Esophagus muscularis mucosa (tissue), 4 donors: ENCODE measurements at regions not wholly inside any gene's neighbourhood (a gene's known extent, or its start where the extent isn't known, plus 50 kb on each side); places are given as distances from the start of the nearest gene placed in this dataset.
"Not testable (repeated sequence)": the region's sequence is repeated elsewhere in the genome, so short reads cannot be mapped to it uniquely, and the experiment has no call there.

ENCODE experiments used
- DNase-seq: peaks from one replicate; pipeline ENCODE4 v3.0.0-alpha.2; 2017; ENCODE audit errors: extremely low spot score
- H3K27ac ChIP-seq, 4 donors: fragments of 200-600 bp; sonication (generic); replicated peaks in 1 of 4; 1 replicate in 3 of 4; 2 replicates in 1 of 4; pipeline ENCODE4 v1.5.1; 2016 to 2019; ENCODE audit warnings: mild to moderate bottlenecking in 1 of 4
- H3K27me3 ChIP-seq, 4 donors: fragments of 200-600 bp; sonication (generic); one replicate each; pipeline versions ENCODE4 v1.5.1 to v1.6.0; 2016 to 2019
- H3K36me3 ChIP-seq, 4 donors: fragments of 200-600 bp; sonication (generic); one replicate each; pipeline ENCODE4 v1.5.1; 2016 to 2019
- H3K4me1 ChIP-seq, 4 donors: fragments of 200-600 bp; sonication (generic); one replicate each; pipeline ENCODE4 v1.5.1; 2016 to 2019
- H3K4me3 ChIP-seq, 4 donors: fragments of 200-600 bp; sonication (generic); 1 replicate in 2 of 4; 2 replicates in 2 of 4; pipeline ENCODE4 v1.5.1; 2016 to 2019; ENCODE audit warnings: mild to moderate bottlenecking in 4 of 4, moderate library complexity in 1 of 4
- H3K9me3 ChIP-seq, 4 donors: fragments of 200-600 bp; sonication (generic); 1 replicate in 3 of 4; 2 replicates in 1 of 4; pipeline ENCODE4 v1.5.1; 2016 to 2019
- EP300 ChIP-seq: sonication (generic); formaldehyde crosslinking; IDR thresholded peaks from one replicate; pipeline ENCODE4 v1.6.1; 2017; ENCODE audit warnings: antibody characterized with exemption
- POLR2A ChIP-seq: fragments of 450-650 bp; IDR thresholded peaks from one replicate; pipeline ENCODE4 v1.6.1; 2017; ENCODE audit warnings: antibody characterized with exemption, moderate library complexity, mild to moderate bottlenecking, low read depth
- POLR2AphosphoS5 ChIP-seq, 2 donors: sonication (generic); formaldehyde crosslinking; IDR thresholded peaks; one replicate each; pipeline ENCODE4 v1.6.1; 2017; ENCODE audit warnings: antibody characterized with exemption in 2 of 2
- WGBS: methylation state at CpG from one replicate; pipeline ENCODE4 v1.1.5; 2018; 5-methylcytosine and 5-hydroxymethylcytosine counted together
- intact Hi-C: fragments of 100-400 bp; cut with DNase I; formaldehyde crosslinking; loops from one replicate; pipeline ENCODE4 v1.15.1; 2023
- TF ChIP-seq, protein P1 (sequence below), 3 experiments: fragments of 200-600 bp in 2 of 3; fragments of 450-650 bp in 1 of 3; sonication (generic) in 2 of 3; IDR thresholded peaks; one replicate each; pipeline ENCODE4 v1.5.1; 2017 to 2019; ENCODE audit warnings: antibody characterized with exemption in 3 of 3, mild to moderate bottlenecking in 2 of 3, moderate library complexity in 1 of 3

- peaks cover 0 to 37% (median 17%) of the 10 kb centered on the region in 4 donors for H3K9me3 ChIP-seq
- no peak for TF ChIP-seq POLR2A
- TF ChIP-seq, protein P1, sequence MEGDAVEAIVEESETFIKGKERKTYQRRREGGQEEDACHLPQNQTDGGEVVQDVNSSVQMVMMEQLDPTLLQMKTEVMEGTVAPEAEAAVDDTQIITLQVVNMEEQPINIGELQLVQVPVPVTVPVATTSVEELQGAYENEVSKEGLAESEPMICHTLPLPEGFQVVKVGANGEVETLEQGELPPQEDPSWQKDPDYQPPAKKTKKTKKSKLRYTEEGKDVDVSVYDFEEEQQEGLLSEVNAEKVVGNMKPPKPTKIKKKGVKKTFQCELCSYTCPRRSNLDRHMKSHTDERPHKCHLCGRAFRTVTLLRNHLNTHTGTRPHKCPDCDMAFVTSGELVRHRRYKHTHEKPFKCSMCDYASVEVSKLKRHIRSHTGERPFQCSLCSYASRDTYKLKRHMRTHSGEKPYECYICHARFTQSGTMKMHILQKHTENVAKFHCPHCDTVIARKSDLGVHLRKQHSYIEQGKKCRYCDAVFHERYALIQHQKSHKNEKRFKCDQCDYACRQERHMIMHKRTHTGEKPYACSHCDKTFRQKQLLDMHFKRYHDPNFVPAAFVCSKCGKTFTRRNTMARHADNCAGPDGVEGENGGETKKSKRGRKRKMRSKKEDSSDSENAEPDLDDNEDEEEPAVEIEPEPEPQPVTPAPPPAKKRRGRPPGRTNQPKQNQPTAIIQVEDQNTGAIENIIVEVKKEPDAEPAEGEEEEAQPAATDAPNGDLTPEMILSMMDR (IDR thresholded peaks at IDR 0.05) = no peak
- WGBS = 91% methylated on average over 2 of the region's 2 CpGs
Measured at GRCh38 chr6:78746457-78746856, 120.9 kb upstream of the IRAK1BP1 start.

DNA sequence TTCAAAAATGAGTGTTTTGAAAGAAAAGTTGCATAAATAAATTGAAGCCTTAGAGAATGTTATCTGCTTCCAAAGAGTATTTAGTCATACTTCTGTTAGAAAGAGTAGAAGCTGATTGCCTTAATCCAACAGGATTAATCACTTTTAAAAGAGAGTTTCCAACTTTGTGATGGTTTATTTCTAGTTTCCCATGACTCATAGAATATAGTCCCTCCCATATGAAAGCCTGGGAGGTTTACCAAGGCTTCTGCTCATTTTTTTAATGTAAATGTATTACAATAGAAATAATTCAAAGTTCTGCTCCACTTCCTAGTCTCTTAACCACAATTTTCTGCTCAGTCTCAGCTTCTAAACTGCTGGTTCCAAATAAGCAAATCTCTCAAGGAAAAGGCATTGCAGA is 118.0 kb upstream of the IRAK1BP1 start:
- Histone ChIP-seq H3K27me3 (no peaks in the 10 kb centered on the region), H3K27ac (no peak overlapping the region), H3K9me3 (peaks cover 0 to 20% (median 4%) of the 10 kb centered on the region in 4 donors), H3K4me1 (no peaks in the 10 kb centered on the region), H3K36me3 (no peaks in the 10 kb centered on the region), H3K4me3 (no peak overlapping the region)
- no peak for DNase-seq
- intact Hi-C loops = no loop called here
- TF ChIP-seq POLR2AphosphoS5 (IDR thresholded peaks at IDR 0.05) (no peak), POLR2A (no peak), EP300 (no peak)
- TF ChIP-seq, protein P1 (IDR thresholded peaks at IDR 0.05) = no peak

More at GRCh38 chr6:78746457-78746856, 120.9 kb upstream of the IRAK1BP1 start:
- H3K4me3 ChIP-seq = no peak overlapping the region
- no peaks in the 10 kb centered on the region for H3K36me3 ChIP-seq
- no peak overlapping the region for H3K27ac ChIP-seq
- no peaks in the 10 kb centered on the region for H3K4me1 ChIP-seq
- intact Hi-C loops = no loop called here
- H3K27me3 ChIP-seq = no peaks in the 10 kb centered on the region
- no peak for DNase-seq

- H3K4me3 ChIP-seq, DNase-seq, H3K9me3 ChIP-seq, H3K27ac ChIP-seq, H3K27me3 ChIP-seq, H3K36me3 ChIP-seq, H3K4me1 ChIP-seq, intact Hi-C loops: not testable (repeated sequence)
- 84% methylated on average over 13 of the region's 13 CpGs for WGBS
Measured at GRCh38 chr6:78758297-78758798, 109.0 kb upstream of the IRAK1BP1 start.

GRCh38 chr6:78768271-78768670 is 99.1 kb upstream of the IRAK1BP1 start:
- Histone ChIP-seq H3K36me3 (no peaks in the 10 kb centered on the region), H3K27ac (no peak overlapping the region), H3K4me3 (no peak overlapping the region), H3K4me1 (no peaks in the 10 kb centered on the region), H3K9me3 (no peaks in the 10 kb centered on the region), H3K27me3 (no peaks in the 10 kb centered on the region)
- no peak for DNase-seq
- TF ChIP-seq EP300 = no peak
- no peak for TF ChIP-seq POLR2AphosphoS5 (IDR thresholded peaks at IDR 0.05)
- no peak for TF ChIP-seq POLR2A
- TF ChIP-seq, protein P1 (IDR thresholded peaks at IDR 0.05) = no peak
- intact Hi-C loops = no loop called here

DNA sequence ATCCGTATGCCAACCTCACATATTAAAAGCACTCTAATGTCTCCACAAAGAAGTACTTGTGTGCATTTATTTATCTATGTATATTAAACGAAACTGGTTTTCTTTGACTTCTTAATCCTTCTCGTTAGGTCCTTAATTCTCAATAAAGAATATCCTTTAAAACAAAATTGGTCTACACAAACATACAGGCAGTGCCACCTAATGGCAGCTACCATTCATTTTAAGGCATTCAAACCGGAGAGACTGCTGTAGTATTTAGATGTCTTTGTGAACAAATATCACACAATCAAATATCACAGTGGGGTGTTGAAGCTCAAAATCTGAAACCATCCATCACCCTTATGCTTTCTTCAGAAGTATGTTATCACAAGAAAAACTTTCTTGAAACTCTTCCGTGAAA is 96.6 kb upstream of the IRAK1BP1 start:
- Histone ChIP-seq H3K27ac (no peak overlapping the region), H3K36me3 (no peaks in the 10 kb centered on the region), H3K9me3 (no peaks in the 10 kb centered on the region), H3K27me3 (no peaks in the 10 kb centered on the region), H3K4me3 (no peak overlapping the region), H3K4me1 (no peaks in the 10 kb centered on the region)
- TF ChIP-seq POLR2AphosphoS5 (IDR thresholded peaks at IDR 0.05) (no peak), POLR2A (no peak), EP300 (no peak)
- TF ChIP-seq, protein P1 (IDR thresholded peaks at IDR 0.05) = no peak
- 64% methylated on average over 5 of the region's 5 CpGs for WGBS
- intact Hi-C loops = no loop called here
- DNase-seq = no peak
